Neural progenitor cell (in vitro differentiated cells): ENCODE measurements at regions not wholly inside any gene's neighbourhood (a gene's known extent, or its start where the extent isn't known, plus 50 kb on each side); places are given as distances from the start of the nearest gene placed in this dataset.

Experiments used
- DNase-seq: peaks from one replicate; pipeline ENCODE4 v3.0.0-alpha.2; 2016; ENCODE audit warnings: low spot score
- H2AFZ ChIP-seq: fragments of 200-600 bp; sonication (generic); replicated peaks from 2 replicates; pipeline ENCODE4 v1.6.1; 2016; ENCODE audit warnings: antibody characterized with exemption
- H3F3A ChIP-seq: fragments of 200-600 bp; sonication (generic); 2 replicates; pipeline ENCODE4 v1.6.1; 2016; ENCODE audit warnings: antibody characterized with exemption, low read depth
- H3K27ac ChIP-seq: fragments of 200-600 bp; sonication (generic); 2 replicates; pipeline ENCODE4 v1.5.1; 2016; ENCODE audit warnings: mild to moderate bottlenecking
- H3K27me3 ChIP-seq: fragments of 200-600 bp; sonication (generic); 2 replicates; pipeline ENCODE4 v1.6.1; 2016; ENCODE audit warnings: mild to moderate bottlenecking, moderate library complexity
- H3K36me3 ChIP-seq: fragments of 200-600 bp; sonication (generic); 2 replicates; pipeline ENCODE4 v1.5.1; 2016
- H3K4me1 ChIP-seq: fragments of 200-600 bp; sonication (generic); 2 replicates; pipeline ENCODE4 v1.6.1; 2016; ENCODE audit warnings: mixed run types
- H3K4me2 ChIP-seq: fragments of 200-600 bp; sonication (generic); 2 replicates; pipeline ENCODE4 v1.6.1; 2016
- H3K4me3 ChIP-seq: fragments of 200-600 bp; sonication (generic); 2 replicates; pipeline ENCODE4 v1.5.1; 2016
- H3K79me2 ChIP-seq: fragments of 200-600 bp; sonication (generic); 2 replicates; pipeline ENCODE4 v1.6.1; 2016; ENCODE audit warnings: low read depth
- H3K9ac ChIP-seq: fragments of 200-600 bp; sonication (generic); 2 replicates; pipeline ENCODE4 v1.6.1; 2016
- H3K9me3 ChIP-seq: fragments of 200-600 bp; sonication (generic); 2 replicates; pipeline ENCODE4 v1.5.1; 2016; ENCODE audit warnings: low read depth
- H4K20me1 ChIP-seq: fragments of 200-600 bp; sonication (generic); 2 replicates; pipeline ENCODE4 v1.6.1; 2016; ENCODE audit warnings: low read depth
- H3K27ac Mint-ChIP-seq: 3 replicates; pipeline ENCODE4 v1.8.0; 2021; ENCODE audit warnings: mixed read lengths
- H3K27me3 Mint-ChIP-seq: 2 replicates; pipeline ENCODE4 v1.8.0; 2022; ENCODE audit warnings: low read depth, mild to moderate bottlenecking, inconsistent platforms, moderate library complexity, mixed read lengths; ENCODE audit not compliant: insufficient read depth
- H3K36me3 Mint-ChIP-seq: 3 replicates; pipeline ENCODE4 v1.8.0; 2021; ENCODE audit warnings: mixed read lengths
- H3K4me1 Mint-ChIP-seq: 3 replicates; pipeline ENCODE4 v1.8.0; 2021; ENCODE audit warnings: mixed read lengths
- H3K4me3 Mint-ChIP-seq: 3 replicates; pipeline ENCODE4 v1.8.0; 2021; ENCODE audit warnings: mild to moderate bottlenecking, moderate library complexity, mixed read lengths
- H3K9me3 Mint-ChIP-seq: 3 replicates; pipeline ENCODE4 v1.8.0; 2020; ENCODE audit warnings: mixed read lengths
- EZH2 ChIP-seq: fragments of 200-600 bp; sonication (generic); IDR thresholded peaks from 2 replicates; pipeline ENCODE4 v1.6.1; 2017; ENCODE audit warnings: antibody characterized with exemption, mild to moderate bottlenecking, moderate library complexity
- EZH2phosphoT487 ChIP-seq: fragments of 200-600 bp; sonication (generic); IDR thresholded peaks from 2 replicates; pipeline ENCODE4 v1.6.1; 2017; ENCODE audit warnings: antibody characterized with exemption
- TF ChIP-seq, protein P1 (sequence below): fragments of 200-600 bp; sonication (generic); IDR thresholded peaks from 2 replicates; pipeline ENCODE4 v1.5.1; 2017; ENCODE audit warnings: antibody characterized with exemption, mild to moderate bottlenecking

DNA sequence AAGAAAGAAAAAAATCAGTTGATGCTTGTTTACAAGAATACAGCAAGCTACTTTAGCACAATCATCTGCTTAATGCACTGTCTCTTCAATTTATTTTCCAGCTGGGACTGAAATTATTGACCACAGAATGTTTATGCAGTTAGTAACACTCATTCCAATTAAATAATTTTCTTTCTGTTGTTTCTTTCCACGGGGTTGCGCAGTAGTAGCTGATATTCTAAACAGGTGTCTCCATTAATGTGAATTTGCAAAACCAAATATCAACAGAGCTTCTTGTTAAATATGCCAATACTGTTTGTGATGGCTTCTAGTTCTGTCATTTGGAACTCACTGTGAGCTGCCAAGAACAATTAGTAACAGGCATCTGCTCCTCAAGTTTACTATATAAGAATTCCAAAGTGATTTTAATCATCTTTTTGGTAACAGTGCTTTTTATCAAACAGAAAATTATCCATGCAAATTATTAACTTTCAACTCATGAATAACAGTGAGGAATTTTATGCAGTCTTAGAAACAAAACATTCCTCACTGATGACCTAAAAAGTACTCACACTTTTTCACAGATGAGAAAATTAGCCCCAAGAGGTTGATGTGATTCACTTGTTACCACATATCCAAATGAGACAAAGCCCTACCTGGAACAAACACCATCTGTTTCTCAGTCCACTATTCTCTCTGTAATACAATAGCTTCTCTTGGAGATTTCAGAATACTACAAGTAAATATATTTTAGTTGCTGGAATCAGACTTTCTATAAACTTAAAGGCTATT lies 567.6 kb upstream of the RGMB start:
- H3K79me2 ChIP-seq = no peaks in the 10 kb centered on the region
- H2AFZ ChIP-seq = peak overlapping the region; percentile 44
- Mint-ChIP-seq H3K9me3 (peaks cover 2% of the 10 kb centered on the region), H3K4me1 (no peaks in the 10 kb centered on the region), H3K27ac (no peak overlapping the region), H3K4me3 (no peak overlapping the region), H3K27me3 (no peaks in the 10 kb centered on the region), H3K36me3 (no peaks in the 10 kb centered on the region)
- TF ChIP-seq, protein P1, sequence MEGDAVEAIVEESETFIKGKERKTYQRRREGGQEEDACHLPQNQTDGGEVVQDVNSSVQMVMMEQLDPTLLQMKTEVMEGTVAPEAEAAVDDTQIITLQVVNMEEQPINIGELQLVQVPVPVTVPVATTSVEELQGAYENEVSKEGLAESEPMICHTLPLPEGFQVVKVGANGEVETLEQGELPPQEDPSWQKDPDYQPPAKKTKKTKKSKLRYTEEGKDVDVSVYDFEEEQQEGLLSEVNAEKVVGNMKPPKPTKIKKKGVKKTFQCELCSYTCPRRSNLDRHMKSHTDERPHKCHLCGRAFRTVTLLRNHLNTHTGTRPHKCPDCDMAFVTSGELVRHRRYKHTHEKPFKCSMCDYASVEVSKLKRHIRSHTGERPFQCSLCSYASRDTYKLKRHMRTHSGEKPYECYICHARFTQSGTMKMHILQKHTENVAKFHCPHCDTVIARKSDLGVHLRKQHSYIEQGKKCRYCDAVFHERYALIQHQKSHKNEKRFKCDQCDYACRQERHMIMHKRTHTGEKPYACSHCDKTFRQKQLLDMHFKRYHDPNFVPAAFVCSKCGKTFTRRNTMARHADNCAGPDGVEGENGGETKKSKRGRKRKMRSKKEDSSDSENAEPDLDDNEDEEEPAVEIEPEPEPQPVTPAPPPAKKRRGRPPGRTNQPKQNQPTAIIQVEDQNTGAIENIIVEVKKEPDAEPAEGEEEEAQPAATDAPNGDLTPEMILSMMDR = no peak
- H3K27me3 ChIP-seq = no peaks in the 10 kb centered on the region
- H3K4me1 ChIP-seq = no peaks in the 10 kb centered on the region
- no peak overlapping the region for H3K4me3 ChIP-seq
- no peak for DNase-seq
- no peaks in the 10 kb centered on the region for H4K20me1 ChIP-seq
- no peak overlapping the region for H3K4me2 ChIP-seq
- no peaks in the 10 kb centered on the region for H3F3A ChIP-seq
- no peaks in the 10 kb centered on the region for H3K36me3 ChIP-seq
- H3K9me3 ChIP-seq = no peaks in the 10 kb centered on the region
- H3K27ac ChIP-seq = no peak overlapping the region
- H3K9ac ChIP-seq = no peak overlapping the region

DNA sequence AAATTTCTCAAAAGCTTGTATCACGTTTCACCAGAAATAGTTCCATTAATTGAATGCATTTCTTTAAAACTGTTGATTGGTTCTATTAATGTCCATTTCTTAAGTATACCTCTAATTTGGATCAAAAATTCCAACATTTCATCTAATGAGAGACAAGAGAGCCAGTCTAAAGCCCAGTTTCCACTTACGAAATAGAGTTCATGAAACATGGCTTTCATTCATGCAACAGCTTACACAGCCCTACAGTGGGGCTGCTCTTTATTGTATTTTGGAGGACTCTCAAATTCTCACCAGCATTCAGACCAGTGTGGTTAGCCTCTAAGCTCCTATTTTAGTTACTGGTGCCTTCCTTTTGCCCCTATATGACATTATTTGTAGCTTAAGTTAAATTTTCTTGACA lies 566.9 kb upstream of the RGMB start:
- no peak overlapping the region for H3K4me3 ChIP-seq
- H3K27me3 ChIP-seq = no peaks in the 10 kb centered on the region
- no peaks in the 10 kb centered on the region for H3K79me2 ChIP-seq
- H3K27ac ChIP-seq = no peak overlapping the region
- no peaks in the 10 kb centered on the region for H3K9me3 ChIP-seq
- no peaks in the 10 kb centered on the region for H3K4me1 ChIP-seq
- DNase-seq = no peak
- H3K4me3 Mint-ChIP-seq = no peak overlapping the region
- H3K36me3 Mint-ChIP-seq = no peaks in the 10 kb centered on the region
- H3F3A ChIP-seq = no peaks in the 10 kb centered on the region
- H3K4me2 ChIP-seq = no peak overlapping the region
- H3K9me3 Mint-ChIP-seq = peaks cover 2% of the 10 kb centered on the region
- no peaks in the 10 kb centered on the region for H3K36me3 ChIP-seq
- H3K4me1 Mint-ChIP-seq = no peaks in the 10 kb centered on the region
- TF ChIP-seq, protein P1 = no peak
- TF ChIP-seq EZH2phosphoT487 (no peak), EZH2 (no peak)
- no peaks in the 10 kb centered on the region for H3K27me3 Mint-ChIP-seq
- no peak overlapping the region for H3K9ac ChIP-seq
- no peak overlapping the region for H3K27ac Mint-ChIP-seq
- H4K20me1 ChIP-seq = no peaks in the 10 kb centered on the region
- peak overlapping the region; percentile 15 for H2AFZ ChIP-seq

DNA sequence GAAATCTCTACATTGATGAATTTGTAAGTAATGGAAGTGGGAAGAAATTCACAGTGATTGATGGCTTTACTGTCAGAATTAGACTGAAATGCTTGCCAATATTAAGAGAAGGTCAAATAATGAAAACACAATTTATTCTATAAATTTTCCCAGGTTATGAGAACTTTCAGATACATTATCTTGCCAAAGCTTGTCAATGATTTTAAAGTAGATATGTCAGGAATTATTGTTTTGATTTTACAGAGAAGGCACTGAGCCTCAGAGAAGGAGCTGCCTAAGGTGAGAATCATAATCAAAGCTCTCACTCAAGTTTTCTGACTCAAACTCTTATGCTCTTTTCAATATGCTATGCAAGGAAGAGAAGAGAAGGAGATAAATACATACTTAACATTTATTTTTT lies 564.0 kb upstream of the RGMB start:
- H3K27me3 ChIP-seq = no peaks in the 10 kb centered on the region
- no peak for DNase-seq
- H3K27me3 Mint-ChIP-seq = no peaks in the 10 kb centered on the region
- H2AFZ ChIP-seq = no peak overlapping the region
- H3K36me3 ChIP-seq = no peaks in the 10 kb centered on the region
- no peaks in the 10 kb centered on the region for H3K79me2 ChIP-seq
- H3K4me1 ChIP-seq = no peaks in the 10 kb centered on the region
- H3K9me3 ChIP-seq = no peaks in the 10 kb centered on the region
- no peak overlapping the region for H3K27ac ChIP-seq
- H3K9me3 Mint-ChIP-seq = no peaks in the 10 kb centered on the region
- H4K20me1 ChIP-seq = no peaks in the 10 kb centered on the region
- H3K36me3 Mint-ChIP-seq = no peaks in the 10 kb centered on the region
- H3K4me1 Mint-ChIP-seq = no peaks in the 10 kb centered on the region
- no peak overlapping the region for H3K4me3 Mint-ChIP-seq
- H3K9ac ChIP-seq = no peak overlapping the region
- TF ChIP-seq EZH2 (no peak), EZH2phosphoT487 (no peak)
- TF ChIP-seq, protein P1 = no peak
- no peak overlapping the region for H3K27ac Mint-ChIP-seq
- no peaks in the 10 kb centered on the region for H3F3A ChIP-seq
- H3K4me3 ChIP-seq = no peak overlapping the region
- no peak overlapping the region for H3K4me2 ChIP-seq
